Right atrium auricular region (tissue), 2 donors: ENCODE measurements at regions not wholly inside any gene's neighbourhood (a gene's known extent, or its start where the extent isn't known, plus 50 kb on each side); places are given as distances from the start of the nearest gene placed in this dataset.

ENCODE experiments used
- DNase-seq: peaks from one replicate; pipeline ENCODE4 v3.0.0-alpha.2; 2019; ENCODE audit warnings: low spot score
- H3K27ac ChIP-seq, 2 donors: fragments of 200-600 bp; sonication (generic); 1 replicate in 1 of 2; 2 replicates in 1 of 2; pipeline ENCODE4 v1.5.1; 2016 to 2019
- H3K27me3 ChIP-seq, 2 donors: fragments of 200-600 bp; sonication (generic); one replicate each; pipeline versions ENCODE4 v1.5.1 to v1.6.0; 2017 to 2019
- H3K36me3 ChIP-seq: fragments of 200-600 bp; sonication (generic); one replicate; pipeline ENCODE4 v1.5.1; 2016
- H3K4me1 ChIP-seq, 2 donors: fragments of 200-600 bp; sonication (generic); one replicate each; pipeline versions ENCODE4 v1.5.1 to v1.6.0; 2017 to 2019
- H3K4me3 ChIP-seq, 2 donors: fragments of 200-600 bp; sonication (generic); 1 replicate in 1 of 2; 2 replicates in 1 of 2; pipeline ENCODE4 v1.5.1; 2017 to 2019; ENCODE audit warnings: mild to moderate bottlenecking in 1 of 2, moderate library complexity in 1 of 2
- H3K9me3 ChIP-seq, 2 donors: fragments of 200-600 bp; sonication (generic); one replicate each; pipeline ENCODE4 v1.5.1; 2019
- CTCF ChIP-seq, 2 donors: fragments of 200-600 bp; sonication (generic); IDR thresholded peaks; one replicate each; pipeline ENCODE4 v1.5.1; 2019; ENCODE audit warnings: antibody characterized with exemption in 2 of 2

DNA sequence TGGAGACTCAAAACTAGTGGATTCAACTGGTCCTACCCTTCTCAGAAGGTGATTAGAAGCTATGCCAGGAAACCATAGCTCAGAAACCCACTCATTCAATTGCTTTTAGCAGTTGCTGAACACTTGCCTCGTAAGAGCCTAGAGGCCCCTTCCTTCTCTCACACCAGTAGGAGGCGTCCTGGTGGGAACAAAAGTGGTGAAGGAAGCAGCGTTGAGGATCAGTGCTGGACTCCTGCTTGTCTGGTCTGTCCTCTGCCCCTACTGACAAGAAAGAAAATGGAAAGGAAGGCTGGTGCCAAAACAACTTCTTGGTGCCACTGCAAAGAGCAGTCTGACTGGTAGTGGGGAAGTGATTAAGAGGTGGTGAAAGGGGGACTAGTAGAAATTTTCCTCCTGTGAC is 269.7 kb downstream of the LMO4 start:
- Histone ChIP-seq H3K4me1 (peaks cover 0 to 9% of the 10 kb centered on the region in 2 donors), H3K9me3 (no peaks in the 10 kb centered on the region), H3K4me3 (no peak overlapping the region), H3K36me3 (no peaks in the 10 kb centered on the region), H3K27me3 (no peaks in the 10 kb centered on the region), H3K27ac (no peak overlapping the region)
- no peak for TF ChIP-seq CTCF (IDR thresholded peaks at IDR 0.05)
- no peak for DNase-seq

DNA sequence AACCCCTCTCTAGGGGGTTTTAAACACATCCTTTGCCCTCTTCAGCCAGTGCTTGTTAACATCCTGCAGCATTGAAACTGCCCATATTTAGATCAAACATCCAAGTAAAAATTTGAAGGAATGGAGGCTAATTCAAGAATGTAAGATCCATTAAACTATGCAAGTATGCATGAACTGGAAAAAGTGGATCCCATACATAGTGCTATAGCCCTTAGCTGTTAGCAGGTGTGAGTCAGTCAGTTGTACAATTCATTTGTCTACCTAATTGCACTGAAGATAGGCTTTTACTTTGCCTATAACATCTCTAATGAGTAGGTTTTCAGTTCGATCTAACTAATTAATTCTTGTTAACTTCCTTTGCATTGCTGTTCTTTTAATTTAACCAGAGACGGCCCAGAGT is 270.9 kb downstream of the LMO4 start:
- no peaks in the 10 kb centered on the region for H3K27me3 ChIP-seq
- H3K4me1 ChIP-seq = peaks cover 0 to 9% of the 10 kb centered on the region in 2 donors
- no peak for DNase-seq
- H3K9me3 ChIP-seq = no peaks in the 10 kb centered on the region
- no peak overlapping the region for H3K27ac ChIP-seq
- H3K4me3 ChIP-seq = no peak overlapping the region
- no peaks in the 10 kb centered on the region for H3K36me3 ChIP-seq
- TF ChIP-seq CTCF (IDR thresholded peaks at IDR 0.05) = no peak

GRCh38 chr1:87600055-87600850 is 271.6 kb downstream of the LMO4 start:
- no peak overlapping the region for H3K4me3 ChIP-seq
- no peaks in the 10 kb centered on the region for H3K36me3 ChIP-seq
- H3K27me3 ChIP-seq = no peaks in the 10 kb centered on the region
- TF ChIP-seq CTCF (IDR thresholded peaks at IDR 0.05) = no peak
- H3K4me1 ChIP-seq = peaks cover 0 to 2% of the 10 kb centered on the region in 2 donors
- DNase-seq = no peak
- H3K27ac ChIP-seq = no peak overlapping the region
- H3K9me3 ChIP-seq = peaks cover 0 to 3% of the 10 kb centered on the region in 2 donors

- Histone ChIP-seq H3K27me3 (no peaks in the 10 kb centered on the region), H3K4me3 (no peak overlapping the region), H3K4me1 (no peaks in the 10 kb centered on the region), H3K36me3 (no peaks in the 10 kb centered on the region), H3K27ac (no peak overlapping the region), H3K9me3 (peaks cover 0 to 8% of the 10 kb centered on the region in 2 donors)
- no peak for DNase-seq
- no peak for TF ChIP-seq CTCF (IDR thresholded peaks at IDR 0.05)
Observed at GRCh38 chr1:87600854-87601253, 272.2 kb downstream of the LMO4 start.

DNA sequence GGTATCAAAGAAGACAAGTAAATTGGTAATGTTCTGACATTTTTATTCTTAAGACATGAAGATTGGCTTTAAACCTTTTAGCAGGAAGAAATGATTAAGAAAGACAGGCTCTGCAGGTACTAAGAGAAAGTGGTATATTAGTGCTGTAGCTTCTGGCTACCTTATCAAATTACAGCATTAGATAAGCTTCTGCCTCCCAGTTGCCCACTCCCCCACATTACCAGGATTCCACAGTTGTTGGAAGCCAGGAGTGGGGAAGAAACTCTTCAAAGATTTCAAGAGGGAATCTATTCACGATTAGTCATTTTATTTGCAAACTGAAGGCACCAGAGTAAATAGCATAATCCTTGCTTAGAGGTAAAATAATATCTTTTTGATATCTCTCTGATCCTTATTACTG is 274.9 kb downstream of the LMO4 start:
- TF ChIP-seq CTCF (IDR thresholded peaks at IDR 0.05) = no peak
- H3K4me3 ChIP-seq = no peak overlapping the region
- no peaks in the 10 kb centered on the region for H3K36me3 ChIP-seq
- H3K4me1 ChIP-seq = no peaks in the 10 kb centered on the region
- H3K27ac ChIP-seq = no peak overlapping the region
- H3K27me3 ChIP-seq = no peaks in the 10 kb centered on the region
- no peak for DNase-seq
- peaks cover 0 to 8% of the 10 kb centered on the region in 2 donors for H3K9me3 ChIP-seq

DNA sequence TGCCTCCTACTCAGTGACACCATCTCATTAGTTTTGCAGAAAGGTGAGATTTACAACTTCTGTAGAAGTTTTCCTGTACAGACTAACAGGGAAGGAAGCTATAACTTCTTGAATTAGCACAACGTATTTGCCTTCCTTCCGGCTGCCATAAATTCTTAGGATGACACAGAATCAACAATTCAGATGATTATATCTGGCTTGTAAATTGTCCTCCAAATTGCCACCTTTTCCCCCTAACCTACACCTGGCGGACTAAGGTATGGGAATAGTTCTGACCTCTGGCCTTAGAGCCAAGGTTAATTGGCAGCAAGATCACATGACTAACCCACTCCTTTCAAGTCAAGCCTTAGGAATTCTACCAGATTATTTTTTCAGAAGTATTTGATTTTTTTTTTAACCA is 284.3 kb downstream of the LMO4 start:
- Histone ChIP-seq H3K36me3 (no peaks in the 10 kb centered on the region), H3K27me3 (no peaks in the 10 kb centered on the region), H3K27ac (no peak overlapping the region), H3K4me1 (no peaks in the 10 kb centered on the region), H3K9me3 (no peaks in the 10 kb centered on the region), H3K4me3 (no peak overlapping the region)
- no peak for TF ChIP-seq CTCF (IDR thresholded peaks at IDR 0.05)
- DNase-seq = no peak
